ENCODE measurements at regions not wholly inside any gene's neighbourhood (a gene's known extent, or its start where the extent isn't known, plus 50 kb on each side); places are given as distances from the start of the nearest gene placed in this dataset.

GRCh38 chr7:19327018-19327417 lies 181.8 kb upstream of the FERD3L start:
- no peaks in the 10 kb centered on the region for H4K20me1 ChIP-seq (ENCODE audit: insufficient read depth)
- H3K9ac ChIP-seq, result no peak overlapping the region
- no peaks in the 10 kb centered on the region for H3K9me3 ChIP-seq
- H3K79me2 ChIP-seq (ENCODE audit: insufficient read depth), result no peaks in the 10 kb centered on the region
- no peaks in the 10 kb centered on the region for H3K27me3 ChIP-seq (ENCODE audit: insufficient read depth)
- H3K9me2 ChIP-seq, result 0 out of 2 replicates have a peak, but pooled peaks cover 5% of the 10 kb centered on the region
- no peak overlapping the region for H3K4me3 ChIP-seq (ENCODE audit: low read depth in 2 of 2, low read length in 1 of 2)
- CTCF ChIA-PET, result interaction anchor here (1.0 to 1.5 kb wide), 2 partner anchors 165 to 634 kb away, joined by 3 to 7 read pairs; no protein-coding TSS in a partner anchor
- H3K4me2 ChIP-seq, result no peak overlapping the region
- POLR2A ChIA-PET, result no interaction called here
- H3F3A ChIP-seq (replicated peaks; ENCODE audit: insufficient read depth), result no peaks in the 10 kb centered on the region
- H3K4me1 ChIP-seq (ENCODE audit: control insufficient read depth in 1 of 2, insufficient read depth in 2 of 2, low read depth in 1 of 2, low read length in 1 of 2), result no peaks in the 10 kb centered on the region; a peak in 1 of 4 replicates
- H3K27ac ChIP-seq (ENCODE audit: low read depth in 2 of 2, low read length in 1 of 2), result no peak overlapping the region
- no peak overlapping the region for H2AFZ ChIP-seq (ENCODE audit: low read depth)
- DNase-seq, result no peak
- no peaks in the 10 kb centered on the region for H3K36me3 ChIP-seq (replicated peaks in 1 of 2; ENCODE audit: control insufficient read depth in 1 of 2, insufficient read depth in 2 of 2, low read length in 1 of 2)
- no peak for TF ChIP-seq RCOR1 (IDR thresholded peaks at IDR 0.05; ENCODE audit: low read length)

DNA sequence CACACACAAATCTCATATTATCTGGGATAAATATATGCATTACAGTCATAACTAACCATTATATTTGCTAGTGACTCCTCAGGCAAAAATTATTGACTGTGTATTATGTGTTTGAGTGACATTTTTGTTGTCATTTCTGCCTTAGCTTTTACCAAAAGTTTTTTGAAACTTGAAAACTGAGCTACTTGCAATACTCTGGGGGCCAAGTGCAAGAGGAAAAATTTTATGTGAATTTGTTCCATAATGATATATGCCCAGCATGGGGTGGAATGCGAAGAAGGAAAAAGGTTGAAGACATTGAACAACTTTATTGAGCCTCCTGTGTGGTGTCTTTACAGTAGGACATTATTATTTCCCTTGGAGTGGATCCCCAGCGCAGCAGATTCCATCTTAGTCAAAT lies 176.8 kb upstream of the FERD3L start:
- TF ChIP-seq FOXM1 (IDR thresholded peaks at IDR 0.05; ENCODE audit: low read depth) (no peak), USF2 (IDR thresholded peaks at IDR 0.05; ENCODE audit: borderline replicate concordance, low read depth, low read length) (no peak), ZBTB33 (IDR thresholded peaks at IDR 0.05; ENCODE audit: borderline replicate concordance, low read depth) (no peak)
- H3K27me3 ChIP-seq (ENCODE audit: insufficient read depth), result no peaks in the 10 kb centered on the region
- no peaks in the 10 kb centered on the region; a peak in 1 of 4 replicates for H3K4me1 ChIP-seq (ENCODE audit: control insufficient read depth in 1 of 2, insufficient read depth in 2 of 2, low read depth in 1 of 2, low read length in 1 of 2)
- no peak overlapping the region for H3K9ac ChIP-seq
- H2AFZ ChIP-seq (ENCODE audit: low read depth), result no peak overlapping the region
- no peak overlapping the region for H3K4me2 ChIP-seq
- no peaks in the 10 kb centered on the region for H3K36me3 ChIP-seq (replicated peaks in 1 of 2; ENCODE audit: control insufficient read depth in 1 of 2, insufficient read depth in 2 of 2, low read length in 1 of 2)
- no peaks in the 10 kb centered on the region for H3K79me2 ChIP-seq (ENCODE audit: insufficient read depth)
- no peak overlapping the region for H3K4me3 ChIP-seq (ENCODE audit: low read depth in 2 of 2, low read length in 1 of 2)
- ChIA-PET POLR2A (no interaction called here), CTCF (interaction anchor here (0.6 kb wide), 1 partner anchor 1940 kb away, joined by 3 read pairs; no protein-coding TSS in a partner anchor)
- 0 out of 2 replicates have a peak, but pooled peaks cover 5% of the 10 kb centered on the region for H3K9me2 ChIP-seq
- no peaks in the 10 kb centered on the region for H3K9me3 ChIP-seq
- no peaks in the 10 kb centered on the region for H4K20me1 ChIP-seq (ENCODE audit: insufficient read depth)
- 8% methylated on average over 2 of the region's 2 CpGs for WGBS (ENCODE audit: low lambda C conversion rate)
- no peaks in the 10 kb centered on the region for H3F3A ChIP-seq (replicated peaks; ENCODE audit: insufficient read depth)
- no peak overlapping the region for H3K27ac ChIP-seq (ENCODE audit: low read depth in 2 of 2, low read length in 1 of 2)
- no peak for DNase-seq

DNA sequence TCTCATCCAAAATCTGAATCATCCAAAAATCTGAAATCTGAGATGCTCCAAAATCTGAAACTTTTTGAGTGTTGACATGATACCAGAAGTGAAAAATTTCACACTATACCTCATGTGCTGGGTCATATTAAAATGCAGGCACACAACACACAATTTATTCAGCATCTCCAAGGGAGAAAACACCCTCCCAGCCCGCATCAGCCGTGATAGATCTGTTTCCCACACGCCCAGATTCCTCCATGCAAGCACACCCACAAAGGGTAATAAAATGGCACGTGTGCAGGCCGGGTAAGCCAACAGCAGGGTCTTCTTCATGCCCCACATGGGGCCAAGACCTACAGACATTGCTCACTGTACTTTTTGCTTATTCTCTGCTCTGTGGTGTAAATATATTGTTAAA lies 173.1 kb upstream of the FERD3L start:
- POLR2A ChIA-PET, result no interaction called here

More for the DNA sequence above, 173.1 kb upstream of the FERD3L start:
- Histone ChIP-seq H3K9me3 (no peaks in the 10 kb centered on the region), H3K4me2 (no peak overlapping the region), H3K36me3 (replicated peaks in 1 of 2; ENCODE audit: control insufficient read depth in 1 of 2, insufficient read depth in 2 of 2, low read length in 1 of 2) (no peaks in the 10 kb centered on the region), H2AFZ (ENCODE audit: low read depth) (no peak overlapping the region), H3K4me1 (ENCODE audit: control insufficient read depth in 1 of 2, insufficient read depth in 2 of 2, low read depth in 1 of 2, low read length in 1 of 2) (no peaks in the 10 kb centered on the region), H3K9me2 (no peaks in the 10 kb centered on the region), H3K4me3 (ENCODE audit: low read depth in 2 of 2, low read length in 1 of 2) (no peak overlapping the region), H3F3A (replicated peaks; ENCODE audit: insufficient read depth) (no peaks in the 10 kb centered on the region), H3K27me3 (ENCODE audit: insufficient read depth) (peaks cover 11% of the 10 kb centered on the region; the same call in 1 of the 2 replicates), H3K9ac (no peak overlapping the region), H3K79me2 (ENCODE audit: insufficient read depth) (no peaks in the 10 kb centered on the region), H3K27ac (ENCODE audit: low read depth in 2 of 2, low read length in 1 of 2) (no peak overlapping the region), H4K20me1 (ENCODE audit: insufficient read depth) (no peaks in the 10 kb centered on the region)
- WGBS (ENCODE audit: low lambda C conversion rate), result 1% methylated on average over 5 of the region's 5 CpGs
- DNase-seq, result no peak
- CTCF ChIA-PET, result no interaction called here
- no peak for TF ChIP-seq RXRA (IDR thresholded peaks at IDR 0.05; ENCODE audit: borderline replicate concordance, low read depth)
- TF ChIP-seq, protein P1, sequence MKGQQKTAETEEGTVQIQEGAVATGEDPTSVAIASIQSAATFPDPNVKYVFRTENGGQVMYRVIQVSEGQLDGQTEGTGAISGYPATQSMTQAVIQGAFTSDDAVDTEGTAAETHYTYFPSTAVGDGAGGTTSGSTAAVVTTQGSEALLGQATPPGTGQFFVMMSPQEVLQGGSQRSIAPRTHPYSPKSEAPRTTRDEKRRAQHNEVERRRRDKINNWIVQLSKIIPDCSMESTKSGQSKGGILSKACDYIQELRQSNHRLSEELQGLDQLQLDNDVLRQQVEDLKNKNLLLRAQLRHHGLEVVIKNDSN (IDR thresholded peaks at IDR 0.05; ENCODE audit: borderline replicate concordance, low read depth), result no peak
